Right kidney (tissue), 1 donor: ENCODE measurements at regions not wholly inside any gene's neighbourhood (a gene's known extent, or its start where the extent isn't known, plus 50 kb on each side); places are given as distances from the start of the nearest gene placed in this dataset.
A peak's percentile ranks its signal among the peaks of the same experiment; 100 is the strongest.
"Not testable (repeated sequence)": the region's sequence is repeated elsewhere in the genome, so short reads cannot be mapped to it uniquely, and the experiment has no call there.

Source experiments
- DNase-seq: peaks from one replicate; pipeline ENCODE4 v3.0.0-alpha.2; 2016

GRCh38 chr16:66093191-66093590 lies 273.3 kb upstream of the CDH5 start:
- no peak for DNase-seq

GRCh38 chr16:66091471-66091891 lies 275.0 kb upstream of the CDH5 start:
- DNase-seq, result no peak

GRCh38 chr16:66088681-66089080 lies 277.8 kb upstream of the CDH5 start:
- no peak for DNase-seq

GRCh38 chr16:66087308-66087707 lies 279.2 kb upstream of the CDH5 start:
- no peak for DNase-seq

DNA sequence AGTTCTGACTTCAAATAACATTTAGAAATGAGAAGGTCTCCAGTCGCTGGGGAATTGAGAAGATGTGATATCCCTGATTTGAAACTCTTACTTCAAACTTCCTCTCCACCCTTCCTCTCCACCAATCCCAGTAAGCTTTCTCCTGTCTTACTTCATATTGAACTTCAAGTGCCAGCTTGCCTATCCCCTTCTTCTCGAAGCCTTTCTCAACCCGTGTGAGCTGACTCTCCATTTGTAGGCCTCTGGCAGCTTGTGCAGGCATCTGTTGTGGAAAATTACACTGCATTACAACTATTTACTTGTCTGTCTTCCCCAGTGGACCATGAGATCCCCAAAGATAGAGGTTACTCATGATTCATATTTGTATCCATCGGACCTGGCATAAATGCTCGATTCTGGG lies 280.8 kb upstream of the CDH5 start:
- DNase-seq, result no peak

- not testable (repeated sequence) for DNase-seq
Observed at GRCh38 chr16:66084731-66085130, 281.8 kb upstream of the CDH5 start.

DNA sequence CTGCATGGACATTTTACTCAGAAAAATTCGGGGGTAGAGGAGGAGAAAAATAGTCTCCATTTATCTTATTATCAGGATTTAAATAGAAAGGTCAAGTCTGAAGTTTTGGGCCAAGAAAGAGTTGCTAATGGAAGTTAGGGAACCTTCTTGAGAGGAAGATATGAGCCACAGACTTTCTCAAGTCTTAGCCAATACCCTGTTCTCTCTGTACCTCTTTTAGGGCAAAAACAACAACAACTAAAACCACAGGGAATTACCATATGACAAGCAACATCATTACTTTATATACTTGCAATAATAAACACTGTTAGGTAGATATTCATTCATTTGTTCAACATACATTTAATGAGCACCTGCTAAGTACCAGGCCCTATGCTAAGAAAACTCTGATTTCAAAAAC lies 282.2 kb upstream of the CDH5 start:
- no peak for DNase-seq

DNA sequence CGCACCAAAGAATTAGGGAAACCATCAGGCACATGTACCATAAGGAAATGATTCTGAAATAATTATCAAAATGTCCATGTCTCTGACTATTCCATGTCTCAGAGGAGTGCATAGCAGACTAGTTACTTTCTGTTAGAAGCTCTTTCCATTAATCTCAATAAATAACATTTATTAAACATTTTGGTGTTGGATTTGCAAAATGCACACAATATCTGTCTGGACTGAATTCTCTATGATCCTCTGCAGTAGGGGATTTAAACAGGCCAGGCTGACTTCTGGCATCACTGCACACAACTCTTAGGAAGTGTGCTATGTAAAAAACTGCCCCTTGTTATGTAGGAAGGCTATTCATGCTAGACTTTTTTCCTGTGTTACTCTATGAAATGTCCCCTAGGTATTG lies 283.3 kb upstream of the CDH5 start:
- no peak for DNase-seq

GRCh38 chr16:66082424-66082823 lies 284.1 kb upstream of the CDH5 start:
- no peak for DNase-seq

- DNase-seq, result no peak
Observed at GRCh38 chr16:66081775-66082366, 284.6 kb upstream of the CDH5 start.

DNA sequence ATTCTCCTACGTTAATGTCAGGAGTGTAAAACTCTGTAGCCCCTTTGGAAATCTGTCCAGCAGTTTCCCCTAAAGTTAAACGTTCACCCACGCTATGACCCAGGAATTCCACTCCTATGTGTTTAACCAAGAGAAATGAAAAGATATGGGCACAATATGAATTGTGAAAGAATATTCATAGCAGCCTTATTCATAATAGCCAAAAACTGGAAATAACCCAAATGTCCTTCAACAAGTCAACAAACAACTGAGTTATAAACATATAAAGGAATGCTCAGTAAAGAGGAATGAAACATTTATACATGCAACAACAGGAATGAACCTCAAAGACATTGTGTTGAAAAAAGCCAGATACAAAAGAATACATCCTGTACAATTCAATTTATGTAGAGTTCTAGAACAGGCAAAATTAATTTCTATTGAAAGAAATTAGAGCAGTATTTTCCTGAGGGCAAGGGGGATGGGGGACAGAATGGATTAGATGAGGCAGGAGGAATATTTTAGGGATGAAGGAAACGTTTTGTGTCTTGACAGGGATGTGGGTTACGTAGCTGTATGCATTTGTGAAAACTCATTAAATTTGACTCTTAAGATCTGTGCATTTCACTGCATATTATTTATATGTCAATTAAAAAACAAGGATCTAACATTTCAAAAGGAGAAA lies 286.7 kb upstream of the CDH5 start:
- DNase-seq, result no peak

DNA sequence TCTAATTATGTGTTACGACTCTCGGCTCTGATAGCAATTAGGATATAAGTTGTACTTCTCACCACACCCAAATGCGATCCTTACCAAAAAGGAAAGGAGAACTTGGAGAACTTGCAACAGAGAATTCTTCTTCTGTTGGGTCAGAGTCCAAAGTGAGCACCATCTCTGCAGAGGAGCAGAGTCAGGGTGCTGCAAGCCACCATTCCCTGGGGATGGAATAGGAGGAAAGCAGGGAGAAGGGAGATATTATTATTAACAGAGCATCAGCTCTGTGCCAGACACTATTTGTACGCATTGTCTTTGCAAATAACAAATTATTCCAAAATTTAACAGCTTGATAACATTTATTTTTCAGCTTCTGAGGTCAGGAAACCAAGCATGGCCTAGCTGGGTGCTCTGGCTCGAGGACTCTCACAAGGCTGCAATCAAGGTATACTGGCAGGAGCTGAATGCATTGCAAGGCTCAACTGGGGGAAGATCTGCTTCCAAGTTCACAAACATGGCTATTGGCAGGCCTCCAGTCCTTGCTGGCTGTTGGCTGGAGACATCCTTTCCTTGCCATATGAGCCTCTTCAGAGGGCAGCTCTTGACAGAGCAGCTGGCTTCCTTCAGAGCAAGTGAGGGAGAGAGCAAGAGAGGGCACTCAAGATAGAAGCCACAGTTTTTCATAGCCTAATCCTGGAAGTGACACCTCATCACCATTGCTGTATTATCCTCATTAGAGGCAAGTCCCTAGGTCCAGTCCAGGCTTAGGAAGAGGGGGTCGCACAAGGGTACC lies 296.2 kb upstream of the CDH5 start:
- DNase-seq, result peak; percentile 55

DNA sequence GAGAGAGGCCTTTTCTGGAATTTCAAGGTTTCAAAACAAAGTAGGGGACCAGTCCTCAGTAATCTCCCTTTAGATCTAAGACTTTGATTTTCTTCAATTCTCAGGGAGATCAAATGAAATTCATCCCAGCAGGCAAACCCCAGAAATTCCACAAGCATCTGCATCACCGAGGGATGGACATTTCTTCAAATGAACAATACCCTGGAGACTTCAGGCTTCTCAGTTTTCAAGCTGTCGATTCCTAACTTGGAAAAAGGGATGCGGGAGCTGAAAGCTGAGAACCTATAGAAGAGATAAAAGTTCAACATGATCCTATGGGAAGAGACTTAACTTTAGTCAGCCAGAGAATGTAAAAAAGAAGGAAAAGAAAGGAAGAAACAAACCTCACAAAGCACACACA lies 296.9 kb upstream of the CDH5 start:
- DNase-seq, result no peak

DNA sequence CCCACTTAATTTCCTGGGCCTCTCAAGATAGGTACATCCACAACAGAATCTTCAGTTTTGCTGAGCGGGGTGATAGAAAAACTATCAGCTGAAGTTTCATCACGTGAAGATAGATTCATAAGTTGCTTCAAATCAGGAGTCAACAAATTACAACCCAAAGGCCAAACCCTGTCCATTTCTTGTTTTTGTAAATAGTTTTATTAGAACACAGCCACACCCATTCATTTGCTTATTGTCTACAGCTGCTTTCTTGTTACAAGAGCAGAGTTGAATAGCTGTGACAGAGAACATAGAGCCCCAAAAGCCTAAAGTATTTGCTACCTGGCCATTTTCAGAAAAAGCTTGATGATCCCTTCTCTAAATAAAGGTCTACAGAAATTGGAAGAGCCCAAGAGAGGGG lies 300.1 kb upstream of the CDH5 start:
- no peak for DNase-seq

DNA sequence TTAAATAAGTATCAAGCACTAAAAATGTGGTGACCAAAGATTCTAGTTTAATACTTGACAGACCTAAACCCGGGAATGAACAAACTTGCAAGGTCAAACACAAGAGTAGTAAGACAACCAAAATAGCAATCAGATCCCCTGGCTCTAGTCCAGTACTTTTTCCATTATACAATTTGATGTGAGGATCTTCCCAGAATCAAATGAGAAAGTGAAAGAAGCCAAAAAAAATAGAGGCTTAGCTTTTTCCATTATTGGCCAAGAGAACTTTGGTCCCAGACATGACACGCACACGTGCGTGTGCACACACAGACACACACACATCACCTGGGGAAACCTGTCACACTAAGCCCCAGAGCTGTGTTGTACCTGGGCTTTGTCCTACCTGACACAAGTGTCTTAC lies 300.6 kb upstream of the CDH5 start:
- no peak for DNase-seq

GRCh38 chr16:66064801-66065530 lies 301.5 kb upstream of the CDH5 start:
- DNase-seq, result no peak

DNA sequence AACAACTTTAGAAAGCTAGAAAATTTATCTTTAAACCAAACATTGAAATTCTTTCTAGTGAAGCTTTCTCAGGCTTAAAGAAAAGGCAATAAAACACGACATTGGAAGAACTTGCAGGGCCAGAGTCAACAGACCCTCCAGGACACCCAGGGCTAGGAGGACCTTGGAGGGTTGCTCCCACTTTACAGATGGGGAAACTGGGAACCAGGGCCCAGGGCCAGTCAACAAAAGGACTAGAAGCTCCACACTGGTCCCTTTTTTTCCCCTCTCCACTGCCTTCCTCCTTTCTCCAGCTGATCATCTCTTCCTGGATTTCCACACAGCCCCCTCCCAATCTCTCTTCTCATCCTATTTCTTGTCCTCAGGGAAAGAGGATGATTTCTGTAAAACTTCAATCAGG lies 307.7 kb upstream of the CDH5 start:
- DNase-seq, result no peak

GRCh38 chr16:66058172-66058691 lies 308.3 kb upstream of the CDH5 start:
- no peak for DNase-seq

GRCh38 chr16:66057057-66057456 lies 309.4 kb upstream of the CDH5 start:
- no peak for DNase-seq

DNA sequence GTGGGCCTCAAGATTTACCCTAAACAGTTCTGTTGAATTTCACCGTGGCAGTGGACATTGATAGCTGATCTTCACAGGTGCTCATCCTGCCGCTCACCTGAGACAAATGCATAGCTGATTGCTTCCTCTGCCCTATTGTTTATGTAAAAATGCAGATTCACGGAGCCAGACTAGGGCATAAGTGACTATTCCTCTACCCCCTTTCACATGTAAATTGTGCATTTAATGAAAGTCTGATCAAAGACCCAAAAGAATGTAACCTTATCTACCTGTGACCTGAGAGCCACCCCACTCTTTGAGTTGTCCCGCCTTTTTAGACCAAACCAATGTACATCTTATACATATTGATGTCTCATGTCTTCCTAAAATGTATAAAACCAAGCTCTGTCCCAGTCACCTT lies 312.4 kb upstream of the CDH5 start:
- DNase-seq, result no peak

- DNase-seq, result no peak
Observed at GRCh38 chr16:66052745-66053144, 313.7 kb upstream of the CDH5 start.

- DNase-seq, result no peak
Observed at GRCh38 chr16:66050991-66051390, 315.5 kb upstream of the CDH5 start.

GRCh38 chr16:66049865-66050264 lies 316.6 kb upstream of the CDH5 start:
- DNase-seq, result no peak
